Fibroblast of lung (primary cell): ENCODE measurements at regions not wholly inside any gene's neighbourhood (a gene's known extent, or its start where the extent isn't known, plus 50 kb on each side); places are given as distances from the start of the nearest gene placed in this dataset.

ENCODE experiments used
- DNase-seq, 2 donors: peaks; one replicate each; pipeline versions ENCODE4 v3.0.0 to v3.0.0-alpha.2; 2010; ENCODE audit warnings: low read depth in 2 of 2
- H2AFZ ChIP-seq: 2 replicates; pipeline ENCODE4 v1.5.1; 2012; ENCODE audit warnings: low read length, control low read depth, inconsistent platforms
- H3K27ac ChIP-seq: 2 replicates; pipeline ENCODE4 v1.5.1; 2011; ENCODE audit warnings: low read length, control low read depth; ENCODE audit not compliant: insufficient read depth
- H3K27me3 ChIP-seq: 2 replicates; pipeline ENCODE4 v1.5.1; 2011; ENCODE audit warnings: mild to moderate bottlenecking, low read length; ENCODE audit not compliant: control insufficient read depth, insufficient read depth
- H3K36me3 ChIP-seq: 2 replicates; pipeline ENCODE4 v1.5.1; 2011; ENCODE audit warnings: low read length; ENCODE audit not compliant: control insufficient read depth, insufficient read depth
- H3K4me1 ChIP-seq: 2 replicates; pipeline ENCODE4 v1.5.1; 2011; ENCODE audit warnings: low read length; ENCODE audit not compliant: control insufficient read depth, insufficient read depth; ENCODE audit errors: extremely low read depth
- H3K4me2 ChIP-seq: 2 replicates; pipeline ENCODE4 v1.5.1; 2011; ENCODE audit warnings: low read length, control low read depth; ENCODE audit not compliant: insufficient read depth; ENCODE audit errors: extremely low read depth
- H3K4me3 ChIP-seq, 4 experiments: fragments of 200-600 bp in 1 of 4; sonication (generic) in 1 of 4; replicated peaks in 1 of 4; 2 replicates each; pipeline ENCODE4 v1.5.1; 2011 to 2016; ENCODE audit warnings: low read length in 4 of 4, low read depth in 3 of 4, mild to moderate bottlenecking in 3 of 4, control low read depth in 2 of 4, inconsistent platforms in 1 of 4, mixed read lengths in 1 of 4; ENCODE audit not compliant: insufficient read depth in 1 of 4; ENCODE audit errors: control extremely low read depth in 1 of 4
- H3K79me2 ChIP-seq: 2 replicates; pipeline ENCODE4 v1.5.1; 2012; ENCODE audit warnings: mild to moderate bottlenecking, low read length, inconsistent platforms; ENCODE audit not compliant: control insufficient read depth, insufficient read depth
- H3K9ac ChIP-seq: 2 replicates; pipeline ENCODE4 v1.5.1; 2011; ENCODE audit warnings: mild to moderate bottlenecking, low read length, control low read depth; ENCODE audit not compliant: insufficient read depth
- H3K9me3 ChIP-seq: 2 replicates; pipeline ENCODE4 v1.5.1; 2012; ENCODE audit warnings: low read depth, low read length; ENCODE audit not compliant: control insufficient read depth, insufficient read depth
- H4K20me1 ChIP-seq: 2 replicates; pipeline ENCODE4 v1.5.1; 2011; ENCODE audit warnings: low read length; ENCODE audit not compliant: control insufficient read depth, insufficient read depth; ENCODE audit errors: extremely low read depth
- EZH2 ChIP-seq: IDR thresholded peaks from 2 replicates; pipeline ENCODE4 v1.5.1; 2012; ENCODE audit warnings: low read length, control low read depth, mild to moderate bottlenecking; ENCODE audit errors: missing control alignments
- TF ChIP-seq, protein P1 (sequence below), 2 donors: IDR thresholded peaks in 1 of 2; conservative IDR thresholded peaks in 1 of 2; 1 replicate in 1 of 2; 2 replicates in 1 of 2; pipeline ENCODE4 v1.5.1; 2011 to 2012; ENCODE audit warnings: low read length in 2 of 2, control low read depth in 1 of 2, inconsistent platforms in 1 of 2, low read depth in 1 of 2, mild to moderate bottlenecking in 1 of 2

DNA sequence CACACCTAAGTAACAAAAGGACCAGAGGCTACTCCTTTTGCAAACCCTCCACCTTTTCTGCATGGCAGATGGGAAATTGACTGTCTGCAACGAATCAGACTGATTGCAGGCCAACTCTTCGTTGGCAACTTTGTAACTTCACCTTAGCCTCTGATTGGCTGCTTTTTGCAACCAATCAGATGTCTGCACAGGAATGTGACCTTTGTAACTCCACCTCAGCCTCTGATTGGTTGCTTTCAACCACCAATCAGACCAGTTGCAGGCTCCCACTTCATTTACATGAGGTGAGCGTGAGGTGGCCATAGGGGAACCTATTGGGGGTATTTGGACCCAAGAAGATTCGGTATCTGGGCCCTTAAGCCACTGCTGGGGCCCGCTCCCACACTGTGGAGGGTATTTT lies 209.0 kb downstream of the EN1 start:
- Histone ChIP-seq H3K27me3 (no peaks in the 10 kb centered on the region), H3K4me1 (no peaks in the 10 kb centered on the region), H3K27ac (no peak overlapping the region), H3K4me2 (no peak overlapping the region), H3K4me3 (no peak overlapping the region), H4K20me1 (no peaks in the 10 kb centered on the region), H3K79me2 (no peaks in the 10 kb centered on the region), H3K9ac (no peak overlapping the region), H3K9me3 (no peaks in the 10 kb centered on the region), H3K36me3 (no peaks in the 10 kb centered on the region), H2AFZ (no peak overlapping the region)
- DNase-seq = no peak
- TF ChIP-seq EZH2 = no peak
- TF ChIP-seq, protein P1, sequence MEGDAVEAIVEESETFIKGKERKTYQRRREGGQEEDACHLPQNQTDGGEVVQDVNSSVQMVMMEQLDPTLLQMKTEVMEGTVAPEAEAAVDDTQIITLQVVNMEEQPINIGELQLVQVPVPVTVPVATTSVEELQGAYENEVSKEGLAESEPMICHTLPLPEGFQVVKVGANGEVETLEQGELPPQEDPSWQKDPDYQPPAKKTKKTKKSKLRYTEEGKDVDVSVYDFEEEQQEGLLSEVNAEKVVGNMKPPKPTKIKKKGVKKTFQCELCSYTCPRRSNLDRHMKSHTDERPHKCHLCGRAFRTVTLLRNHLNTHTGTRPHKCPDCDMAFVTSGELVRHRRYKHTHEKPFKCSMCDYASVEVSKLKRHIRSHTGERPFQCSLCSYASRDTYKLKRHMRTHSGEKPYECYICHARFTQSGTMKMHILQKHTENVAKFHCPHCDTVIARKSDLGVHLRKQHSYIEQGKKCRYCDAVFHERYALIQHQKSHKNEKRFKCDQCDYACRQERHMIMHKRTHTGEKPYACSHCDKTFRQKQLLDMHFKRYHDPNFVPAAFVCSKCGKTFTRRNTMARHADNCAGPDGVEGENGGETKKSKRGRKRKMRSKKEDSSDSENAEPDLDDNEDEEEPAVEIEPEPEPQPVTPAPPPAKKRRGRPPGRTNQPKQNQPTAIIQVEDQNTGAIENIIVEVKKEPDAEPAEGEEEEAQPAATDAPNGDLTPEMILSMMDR (conservative IDR thresholded peaks at IDR 0.05 in 1 of 2, IDR thresholded peaks at IDR 0.05 in 1 of 2; ENCODE audit: low read depth in 1 of 2, low read length in 2 of 2) = no peak

DNA sequence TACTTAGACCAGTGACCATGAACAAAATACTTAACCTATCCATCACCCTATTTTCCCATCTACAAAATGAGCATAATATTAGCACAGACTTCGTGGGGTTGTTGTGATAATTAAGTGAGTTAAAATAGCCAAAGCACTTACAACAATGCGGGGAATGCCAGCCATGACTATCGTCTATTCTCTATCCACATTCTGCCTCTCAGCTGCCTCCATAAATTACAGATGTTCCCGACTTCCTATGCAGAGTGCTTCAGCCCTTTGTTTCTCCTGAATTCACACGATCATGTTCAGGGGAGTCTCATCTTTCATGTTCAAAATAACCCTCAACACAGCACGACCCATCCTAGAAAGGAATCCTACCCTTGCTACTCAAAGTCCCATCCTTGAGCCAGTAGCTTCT lies 211.6 kb downstream of the EN1 start:
- Histone ChIP-seq H3K36me3 (no peaks in the 10 kb centered on the region), H3K4me2 (no peak overlapping the region), H3K27me3 (no peaks in the 10 kb centered on the region), H3K79me2 (no peaks in the 10 kb centered on the region), H3K27ac (no peak overlapping the region), H4K20me1 (no peaks in the 10 kb centered on the region), H2AFZ (no peak overlapping the region), H3K9me3 (no peaks in the 10 kb centered on the region), H3K4me1 (no peaks in the 10 kb centered on the region), H3K9ac (no peak overlapping the region), H3K4me3 (no peak overlapping the region)
- peak in 1 of 2 donors; percentile 10 for DNase-seq
- TF ChIP-seq EZH2 = no peak
- TF ChIP-seq, protein P1 (conservative IDR thresholded peaks at IDR 0.05 in 1 of 2, IDR thresholded peaks at IDR 0.05 in 1 of 2; ENCODE audit: low read depth in 1 of 2, low read length in 2 of 2) = no peak

DNA sequence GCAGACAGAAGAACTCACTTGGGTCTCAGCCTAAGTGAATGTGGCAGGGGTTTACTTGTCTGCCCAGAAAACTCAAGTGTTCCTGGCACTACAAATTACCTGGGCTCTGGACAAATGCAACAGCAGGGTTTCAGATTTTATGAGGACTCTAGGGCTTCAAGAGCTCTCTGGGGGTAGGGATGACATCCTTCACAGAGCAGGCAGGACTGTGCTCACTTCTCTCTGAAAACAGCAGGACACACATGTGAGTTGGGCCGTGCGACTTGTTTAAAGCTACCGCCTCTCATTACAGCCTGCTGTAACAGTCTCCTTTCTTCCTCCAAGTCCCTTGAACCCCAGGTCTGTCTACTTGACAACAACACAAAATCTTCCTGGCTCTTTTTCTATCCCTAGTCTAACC lies 212.6 kb downstream of the EN1 start:
- Histone ChIP-seq H3K27ac (no peak overlapping the region), H3K79me2 (no peaks in the 10 kb centered on the region), H4K20me1 (no peaks in the 10 kb centered on the region), H3K9me3 (no peaks in the 10 kb centered on the region), H3K27me3 (no peaks in the 10 kb centered on the region), H3K4me3 (no peak overlapping the region), H3K36me3 (no peaks in the 10 kb centered on the region), H3K9ac (no peak overlapping the region), H2AFZ (no peak overlapping the region), H3K4me1 (no peaks in the 10 kb centered on the region), H3K4me2 (no peak overlapping the region)
- TF ChIP-seq, protein P1 (conservative IDR thresholded peaks at IDR 0.05 in 1 of 2, IDR thresholded peaks at IDR 0.05 in 1 of 2; ENCODE audit: low read depth in 1 of 2, low read length in 2 of 2) = no peak
- TF ChIP-seq EZH2 = no peak
- no peak for DNase-seq
